Endothelial cell of umbilical vein (primary cell): ENCODE measurements at regions not wholly inside any gene's neighbourhood (a gene's known extent, or its start where the extent isn't known, plus 50 kb on each side); places are given as distances from the start of the nearest gene placed in this dataset.

ENCODE experiments used
- BruUV-seq: library from RNA; stranded (reverse); fragments of 400-500 nt; replicated peaks from 2 replicates; lab custom pipeline; 2021; lab: Mats Ljungman, UMichigan
- CTCF ChIA-PET: fragments of 300-600, 350-600 bp; sonication (Branson Sonifier 250); formaldehyde crosslinking; loops from one replicate; lab custom pipeline; 2021; ENCODE audit warnings: antibody characterized with exemption, inconsistent platforms; lab: Charles Lee
- POLR2A ChIA-PET: fragments of 300-600, 350-600 bp; sonication (Branson Sonifier 250); formaldehyde crosslinking; loops from one replicate; lab custom pipeline; 2021; ENCODE audit warnings: antibody characterized with exemption, inconsistent platforms; lab: Charles Lee
- DNase-seq: peaks from one replicate; pipeline ENCODE4 v3.0.0-alpha.2; 2011; ENCODE audit warnings: low read depth, low spot score
- FAIRE-seq: peaks from 2 replicates; lab custom pipeline; 2011; peaks lifted over from hg19 to GRCh38; lab: Jason Lieb, UNC
- H2AFZ ChIP-seq: 2 replicates; pipeline ENCODE4 v1.6.0; 2012; ENCODE audit warnings: low read depth, low read length, control low read depth, inconsistent platforms
- H3K27ac ChIP-seq: 2 replicates; pipeline ENCODE4 v1.5.1; 2011; ENCODE audit warnings: low read depth, mild to moderate bottlenecking, control low read depth, low read length, moderate library complexity; ENCODE audit not compliant: insufficient read depth
- H3K27me3 ChIP-seq, 2 experiments: 2 replicates each; pipeline versions ENCODE4 v1.6.0 to v1.6.1; 2011; ENCODE audit warnings: low read length in 2 of 2, mixed read lengths in 1 of 2; ENCODE audit not compliant: control insufficient read depth in 2 of 2, insufficient read depth in 2 of 2
- H3K36me3 ChIP-seq, 2 experiments: 2 replicates in 1 of 2; 3 replicates in 1 of 2; pipeline ENCODE4 v1.5.1; 2011; ENCODE audit warnings: low read length in 2 of 2, mild to moderate bottlenecking in 1 of 2, moderate library complexity in 1 of 2; ENCODE audit not compliant: control insufficient read depth in 2 of 2, insufficient read depth in 2 of 2; ENCODE audit errors: extremely low read depth in 1 of 2
- H3K4me1 ChIP-seq: 3 replicates; pipeline ENCODE4 v1.5.1; 2011; ENCODE audit warnings: mild to moderate bottlenecking, low read length; ENCODE audit not compliant: control insufficient read depth, insufficient read depth; ENCODE audit errors: extremely low read depth
- H3K4me2 ChIP-seq: 2 replicates; pipeline ENCODE4 v1.6.1; 2011; ENCODE audit warnings: low read length, control low read depth, mixed read lengths; ENCODE audit not compliant: insufficient read depth
- H3K4me3 ChIP-seq, 3 experiments: fragments of 200-600 bp in 1 of 3; sonication (generic), shearing (Covaris generic) in 1 of 3; replicated peaks in 1 of 3; 2 replicates each; pipeline ENCODE4 v1.5.1; 2011 to 2016; ENCODE audit warnings: control low read depth in 3 of 3, low read length in 3 of 3, mild to moderate bottlenecking in 2 of 3, inconsistent platforms in 1 of 3, low read depth in 1 of 3, moderate library complexity in 1 of 3; ENCODE audit not compliant: insufficient read depth in 1 of 3
- H3K79me2 ChIP-seq: 2 replicates; pipeline ENCODE4 v1.6.0; 2012; ENCODE audit warnings: low read length, inconsistent platforms; ENCODE audit not compliant: control insufficient read depth, insufficient read depth
- H3K9ac ChIP-seq: replicated peaks from 2 replicates; pipeline ENCODE3; 2011; ENCODE audit warnings: low read length, control low read depth; ENCODE audit not compliant: insufficient read depth; ENCODE audit errors: extremely low read depth
- H3K9me1 ChIP-seq: replicated peaks from 3 replicates; pipeline ENCODE4 v1.6.0; 2011; ENCODE audit warnings: mild to moderate bottlenecking, low read length; ENCODE audit not compliant: control insufficient read depth, insufficient read depth; ENCODE audit errors: extremely low read depth
- H3K9me3 ChIP-seq: replicated peaks from 2 replicates; pipeline ENCODE4 v1.5.1; 2012; ENCODE audit warnings: low read length, inconsistent platforms; ENCODE audit not compliant: control insufficient read depth, insufficient read depth
- H4K20me1 ChIP-seq: replicated peaks from 2 replicates; pipeline ENCODE3; 2011; ENCODE audit warnings: mild to moderate bottlenecking, low read length; ENCODE audit not compliant: control insufficient read depth, insufficient read depth; ENCODE audit errors: extremely low read depth
- EZH2 ChIP-seq: IDR thresholded peaks from 2 replicates; pipeline ENCODE4 v1.6.1; 2012; ENCODE audit warnings: borderline replicate concordance, low read depth, mild to moderate bottlenecking, moderate library complexity, low read length, inconsistent platforms; ENCODE audit not compliant: severe bottlenecking
- FOS ChIP-seq: IDR thresholded peaks from 2 replicates; pipeline ENCODE4 v1.6.1; 2011; ENCODE audit warnings: mild to moderate bottlenecking, low read length, moderate library complexity, borderline replicate concordance; ENCODE audit not compliant: insufficient read depth
- GATA2 ChIP-seq: IDR thresholded peaks from 2 replicates; pipeline ENCODE4 v1.7.0; 2011; ENCODE audit warnings: low read depth, mild to moderate bottlenecking, moderate library complexity, mixed read lengths, low read length; ENCODE audit not compliant: insufficient read length, insufficient read depth
- JUN ChIP-seq: IDR thresholded peaks from 2 replicates; pipeline ENCODE4 v1.6.1; 2011; ENCODE audit warnings: borderline replicate concordance, low read depth; ENCODE audit not compliant: insufficient read length, insufficient read depth
- MAX ChIP-seq: IDR thresholded peaks from 2 replicates; pipeline ENCODE4 v1.6.1; 2011; ENCODE audit not compliant: insufficient read depth, insufficient read length
- MYC ChIP-seq: IDR thresholded peaks from one replicate; pipeline ENCODE4 v1.6.1; 2011; ENCODE audit warnings: mild to moderate bottlenecking, low read depth, low read length
- POLR2A ChIP-seq: IDR thresholded peaks from 2 replicates; pipeline ENCODE4 v1.6.1; 2012; ENCODE audit warnings: low read depth, mild to moderate bottlenecking, control low read depth, low read length
- POLR2AphosphoS5 ChIP-seq: IDR thresholded peaks from 2 replicates; pipeline ENCODE4 v1.6.1; 2012; ENCODE audit warnings: low read depth, mild to moderate bottlenecking, control low read depth, low read length, moderate library complexity; ENCODE audit not compliant: insufficient read depth
- dilution Hi-C: fragments of 300-500 bp; cut with MboI; formaldehyde crosslinking; loops from one replicate; pipeline ENCODE4 v1.15.0; 2019; ENCODE audit warnings: low sequenced_read_pairs; ENCODE audit not compliant: extremely low pct_ligation_motif_present
- intact Hi-C: fragments of 100-400 bp; cut with micrococcal nuclease; formaldehyde crosslinking; loops from one replicate; pipeline ENCODE4 v1.10.0; 2022
- TF ChIP-seq, protein P1 (sequence below), 2 donors: IDR thresholded peaks; 1 replicate in 1 of 2; 2 replicates in 1 of 2; pipeline ENCODE4 v1.5.1; 2011; ENCODE audit warnings: low read length in 2 of 2, mild to moderate bottlenecking in 2 of 2, moderate library complexity in 2 of 2, control low read depth in 1 of 2, inconsistent platforms in 1 of 2, low read depth in 1 of 2; ENCODE audit not compliant: insufficient read depth in 1 of 2; ENCODE audit errors: extremely low read depth in 1 of 2

GRCh38 chr6:14785493-14785790, 460.4 kb upstream of the JARID2 start:
- dilution Hi-C loops (no loop called here), intact Hi-C loops (no loop called here)
- Histone ChIP-seq H3K27me3 (no peaks in the 10 kb centered on the region), H3K9ac (no peak overlapping the region), H4K20me1 (no peaks in the 10 kb centered on the region), H3K79me2 (no peaks in the 10 kb centered on the region), H2AFZ (no peak overlapping the region), H3K4me3 (no peak overlapping the region), H3K9me1 (no peaks in the 10 kb centered on the region), H3K27ac (no peak overlapping the region), H3K36me3 (no peaks in the 10 kb centered on the region), H3K4me2 (no peak overlapping the region), H3K4me1 (no peaks in the 10 kb centered on the region), H3K9me3 (no peaks in the 10 kb centered on the region)
- ChIA-PET POLR2A (no interaction called here), CTCF (interaction anchor here (0.6 kb wide), 1 partner anchor 234 kb away, joined by 3 read pairs; no protein-coding TSS in a partner anchor)
- no TSS peak for BruUV-seq
- DNase-seq: no peak
- no peak for TF ChIP-seq FOS
- no peak for TF ChIP-seq MYC
- TF ChIP-seq, protein P1, sequence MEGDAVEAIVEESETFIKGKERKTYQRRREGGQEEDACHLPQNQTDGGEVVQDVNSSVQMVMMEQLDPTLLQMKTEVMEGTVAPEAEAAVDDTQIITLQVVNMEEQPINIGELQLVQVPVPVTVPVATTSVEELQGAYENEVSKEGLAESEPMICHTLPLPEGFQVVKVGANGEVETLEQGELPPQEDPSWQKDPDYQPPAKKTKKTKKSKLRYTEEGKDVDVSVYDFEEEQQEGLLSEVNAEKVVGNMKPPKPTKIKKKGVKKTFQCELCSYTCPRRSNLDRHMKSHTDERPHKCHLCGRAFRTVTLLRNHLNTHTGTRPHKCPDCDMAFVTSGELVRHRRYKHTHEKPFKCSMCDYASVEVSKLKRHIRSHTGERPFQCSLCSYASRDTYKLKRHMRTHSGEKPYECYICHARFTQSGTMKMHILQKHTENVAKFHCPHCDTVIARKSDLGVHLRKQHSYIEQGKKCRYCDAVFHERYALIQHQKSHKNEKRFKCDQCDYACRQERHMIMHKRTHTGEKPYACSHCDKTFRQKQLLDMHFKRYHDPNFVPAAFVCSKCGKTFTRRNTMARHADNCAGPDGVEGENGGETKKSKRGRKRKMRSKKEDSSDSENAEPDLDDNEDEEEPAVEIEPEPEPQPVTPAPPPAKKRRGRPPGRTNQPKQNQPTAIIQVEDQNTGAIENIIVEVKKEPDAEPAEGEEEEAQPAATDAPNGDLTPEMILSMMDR (IDR thresholded peaks at IDR 0.05; ENCODE audit: extremely low read depth in 1 of 2, insufficient read depth in 1 of 2, low read depth in 1 of 2, low read length in 2 of 2): no peak
- TF ChIP-seq JUN: no peak
- no peak for TF ChIP-seq GATA2
- no peak for TF ChIP-seq MAX
- no peak for TF ChIP-seq POLR2A
- TF ChIP-seq EZH2: no peak
- no peak for TF ChIP-seq POLR2AphosphoS5
- FAIRE-seq: no peak
